Karpas-422 (cell line): ENCODE measurements at regions not wholly inside any gene's neighbourhood (a gene's known extent, or its start where the extent isn't known, plus 50 kb on each side); places are given as distances from the start of the nearest gene placed in this dataset. TPM values are rescaled to one million over a fixed set of nuclear protein-coding genes. Genes with fewer than 3 reads are reported as not detected.

ENCODE experiments used
- DNase-seq: peaks from one replicate; pipeline ENCODE4 v3.0.0-alpha.2; 2015
- H2AFZ ChIP-seq: fragments of 200-600 bp; sonication (generic); 2 replicates; pipeline ENCODE4 v1.6.1; 2014; ENCODE audit warnings: antibody characterized with exemption, low read length, mixed read lengths
- H3K27ac ChIP-seq: fragments of 200-600 bp; sonication (generic); 2 replicates; pipeline ENCODE4 v1.5.1; 2014; ENCODE audit warnings: mild to moderate bottlenecking, low read length, moderate library complexity
- H3K27me3 ChIP-seq: fragments of 200-600 bp; sonication (generic); 2 replicates; pipeline ENCODE4 v1.6.1; 2014; ENCODE audit warnings: low read length, mixed read lengths
- H3K36me3 ChIP-seq: fragments of 200-600 bp; sonication (generic); 2 replicates; pipeline ENCODE4 v1.6.1; 2014; ENCODE audit warnings: low read length, mixed read lengths; ENCODE audit not compliant: insufficient read depth
- H3K4me1 ChIP-seq: fragments of 200-600 bp; sonication (generic); 2 replicates; pipeline ENCODE4 v1.6.1; 2014; ENCODE audit warnings: mild to moderate bottlenecking, low read length, mixed read lengths
- H3K4me2 ChIP-seq: fragments of 200-600 bp; sonication (generic); 2 replicates; pipeline ENCODE4 v1.6.1; 2014; ENCODE audit warnings: low read length, low read depth, mild to moderate bottlenecking; ENCODE audit not compliant: poor library complexity, severe bottlenecking
- H3K4me3 ChIP-seq: fragments of 200-600 bp; sonication (generic); 2 replicates; pipeline ENCODE4 v1.5.1; 2014; ENCODE audit warnings: mild to moderate bottlenecking, antibody characterized with exemption, low read length, mixed read lengths
- H3K79me2 ChIP-seq: fragments of 200-600 bp; sonication (generic); 2 replicates; pipeline ENCODE4 v1.6.1; 2014; ENCODE audit warnings: mild to moderate bottlenecking, low read length, mixed read lengths
- H3K9ac ChIP-seq: fragments of 200-600 bp; sonication (generic); 2 replicates; pipeline ENCODE4 v1.6.0; 2014; ENCODE audit warnings: low read length
- H3K9me2 ChIP-seq: fragments of 200-600 bp; sonication (generic), shearing (Covaris generic); replicated peaks from 2 replicates; pipeline ENCODE4 v1.6.0; 2014; ENCODE audit warnings: mild to moderate bottlenecking, low read length, moderate library complexity; ENCODE audit not compliant: insufficient read depth
- H3K9me3 ChIP-seq: fragments of 300-700, 200-600 bp; sonication (generic); 2 replicates; pipeline ENCODE4 v1.6.1; 2014; ENCODE audit warnings: low read length, mixed read lengths
- H4K20me1 ChIP-seq: fragments of 200-600 bp; sonication (generic); 2 replicates; pipeline ENCODE4 v1.6.1; 2014; ENCODE audit warnings: mild to moderate bottlenecking, antibody characterized with exemption, low read length, low read depth; ENCODE audit not compliant: insufficient read depth
- small RNA-seq: library from RNA; depleted of rRNA; stranded (forward); fragments of <200 nt; gene quantifications from one replicate; pipeline ENCODE3, GENCODE V24; 2014

DNA sequence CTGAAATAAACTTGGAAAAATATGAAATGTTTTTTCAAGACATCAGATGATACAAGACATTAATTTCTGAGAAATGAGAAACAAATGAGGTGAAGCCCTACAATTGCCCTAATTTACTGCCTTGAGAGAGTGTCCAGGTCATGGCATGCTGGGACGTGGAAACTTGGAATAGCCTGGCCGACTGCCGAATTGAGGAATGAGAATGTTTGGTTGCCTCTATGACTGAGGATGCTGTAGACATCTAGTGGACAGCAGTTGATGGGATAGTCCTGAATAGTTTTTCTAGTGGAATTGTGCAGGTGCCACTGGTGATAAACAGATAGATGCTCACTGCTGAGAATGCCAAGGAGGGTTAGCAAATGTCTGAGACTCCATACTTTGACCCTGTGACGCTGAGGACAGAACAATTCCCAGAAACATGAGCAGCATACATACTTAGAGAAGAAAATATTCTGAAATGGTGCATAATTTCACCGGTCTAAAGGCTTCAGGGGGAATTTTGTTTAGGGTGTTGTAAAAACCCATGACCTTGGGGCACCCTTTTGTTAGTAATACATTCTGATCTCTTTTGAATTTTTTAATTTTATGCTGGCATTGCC, 56.5 kb upstream of the CWC22 start:
- H4K20me1 ChIP-seq: no peaks in the 10 kb centered on the region
- no peak overlapping the region for H3K9ac ChIP-seq
- no peaks in the 10 kb centered on the region for H3K79me2 ChIP-seq
- H3K27ac ChIP-seq: no peak overlapping the region
- H3K4me2 ChIP-seq: no peak overlapping the region
- no peak overlapping the region for H2AFZ ChIP-seq
- H3K9me2 ChIP-seq: no peaks in the 10 kb centered on the region
- no peak overlapping the region for H3K4me3 ChIP-seq
- H3K36me3 ChIP-seq: no peaks in the 10 kb centered on the region
- no peak for DNase-seq
- H3K4me1 ChIP-seq: peaks cover 12% of the 10 kb centered on the region
- no peaks in the 10 kb centered on the region for H3K9me3 ChIP-seq
- 0 out of 2 replicates have a peak, but pooled peaks cover 3% of the 10 kb centered on the region for H3K27me3 ChIP-seq

DNA sequence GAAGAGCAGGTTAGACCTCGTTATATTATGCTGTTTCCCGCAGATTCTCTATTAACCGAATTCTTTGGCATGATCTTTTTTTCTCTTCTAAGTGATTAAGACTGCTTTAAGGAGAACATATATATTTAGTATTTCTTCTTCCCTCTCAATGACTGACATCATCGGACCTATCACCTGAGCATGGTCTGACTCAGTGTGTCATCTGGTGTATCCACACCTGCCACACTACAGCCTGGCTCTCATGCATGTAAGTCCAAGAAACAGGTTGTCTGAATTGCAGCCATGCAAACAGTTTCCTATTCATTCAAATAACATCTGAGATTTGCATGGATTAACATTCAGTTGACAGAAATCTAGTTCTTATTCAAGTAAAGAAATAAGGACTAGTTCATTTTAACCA, 55.1 kb upstream of the CWC22 start:
- Histone ChIP-seq H3K4me2 (no peak overlapping the region), H3K27ac (no peak overlapping the region), H3K9ac (no peak overlapping the region), H3K9me2 (no peaks in the 10 kb centered on the region), H3K79me2 (no peaks in the 10 kb centered on the region), H3K36me3 (no peaks in the 10 kb centered on the region), H2AFZ (no peak overlapping the region), H3K4me3 (no peak overlapping the region), H3K9me3 (no peaks in the 10 kb centered on the region), H3K27me3 (0 out of 2 replicates have a peak, but pooled peaks cover 3% of the 10 kb centered on the region), H4K20me1 (no peaks in the 10 kb centered on the region), H3K4me1 (peaks cover 12% of the 10 kb centered on the region)
- no peak for DNase-seq

DNA sequence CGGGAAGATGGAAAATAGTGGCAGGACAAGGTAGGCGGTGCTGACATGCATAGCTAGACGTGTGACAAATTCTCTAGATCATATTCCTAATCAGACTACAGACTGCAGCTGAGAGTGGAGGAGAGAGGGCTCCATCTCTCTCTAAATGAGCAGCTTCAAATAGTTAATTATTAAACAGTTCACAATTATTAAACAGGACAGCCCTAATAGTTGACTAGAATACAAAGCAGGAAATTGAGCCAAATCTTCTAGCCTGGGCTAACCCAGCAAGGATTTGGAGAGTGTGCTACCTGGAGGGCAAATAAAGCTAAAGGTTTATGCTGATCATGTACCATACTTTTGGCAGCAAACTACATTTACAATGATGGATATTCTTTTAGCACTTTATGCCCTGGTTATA, 54.4 kb upstream of the CWC22 start:
- Histone ChIP-seq H3K27me3 (0 out of 2 replicates have a peak, but pooled peaks cover 3% of the 10 kb centered on the region), H3K4me1 (peaks cover 11% of the 10 kb centered on the region), H3K27ac (no peak overlapping the region), H3K79me2 (no peaks in the 10 kb centered on the region), H3K9me3 (no peaks in the 10 kb centered on the region), H4K20me1 (no peaks in the 10 kb centered on the region), H3K9ac (no peak overlapping the region), H3K9me2 (no peaks in the 10 kb centered on the region), H3K4me2 (no peak overlapping the region), H3K4me3 (no peak overlapping the region), H2AFZ (no peak overlapping the region), H3K36me3 (no peaks in the 10 kb centered on the region)
- no peak for DNase-seq

GRCh38 chr2:180061085-180061484, 54.0 kb upstream of the CWC22 start:
- Histone ChIP-seq H3K9me2 (no peaks in the 10 kb centered on the region), H3K4me2 (no peak overlapping the region), H3K79me2 (no peaks in the 10 kb centered on the region)

GRCh38 chr2:180058993-180059392, 51.9 kb upstream of the CWC22 start:
- Histone ChIP-seq H3K4me2 (no peak overlapping the region), H3K4me3 (no peak overlapping the region), H3K79me2 (no peaks in the 10 kb centered on the region), H3K9me3 (no peaks in the 10 kb centered on the region), H3K27ac (no peak overlapping the region), H2AFZ (no peak overlapping the region), H4K20me1 (no peaks in the 10 kb centered on the region), H3K27me3 (no peaks in the 10 kb centered on the region), H3K9me2 (no peaks in the 10 kb centered on the region), H3K9ac (no peak overlapping the region), H3K4me1 (no peaks in the 10 kb centered on the region), H3K36me3 (no peaks in the 10 kb centered on the region)
- DNase-seq: no peak

More at GRCh38 chr2:180061085-180061484, 54.0 kb upstream of the CWC22 start:
- Histone ChIP-seq H4K20me1 (no peaks in the 10 kb centered on the region), H3K9me3 (no peaks in the 10 kb centered on the region), H3K4me3 (no peak overlapping the region), H3K36me3 (no peaks in the 10 kb centered on the region), H2AFZ (no peak overlapping the region), H3K27ac (no peak overlapping the region), H3K27me3 (0 out of 2 replicates have a peak, but pooled peaks cover 3% of the 10 kb centered on the region), H3K4me1 (peaks cover 7% of the 10 kb centered on the region), H3K9ac (no peak overlapping the region)
- DNase-seq: no peak

GRCh38 chr2:180057706-180058412, 50.8 kb upstream of the CWC22 start:
- no peak overlapping the region for H3K4me3 ChIP-seq
- H3K9me2 ChIP-seq: no peaks in the 10 kb centered on the region
- H4K20me1 ChIP-seq: no peaks in the 10 kb centered on the region
- H3K27ac ChIP-seq: no peak overlapping the region
- H3K27me3 ChIP-seq: no peaks in the 10 kb centered on the region
- DNase-seq: no peak
- no peaks in the 10 kb centered on the region for H3K79me2 ChIP-seq
- H3K9me3 ChIP-seq: no peaks in the 10 kb centered on the region
- H3K4me1 ChIP-seq: no peaks in the 10 kb centered on the region
- H2AFZ ChIP-seq: no peak overlapping the region
- no peak overlapping the region for H3K4me2 ChIP-seq
- H3K9ac ChIP-seq: no peak overlapping the region
- H3K36me3 ChIP-seq: no peaks in the 10 kb centered on the region

Small RNA genes in the stretch of these regions (small RNA-seq; reads per million reads assigned to genes)
- gene AC012669.1: not detected
